ENCODE measurements at regions not wholly inside any gene's neighbourhood (a gene's known extent, or its start where the extent isn't known, plus 50 kb on each side); places are given as distances from the start of the nearest gene placed in this dataset.
A peak's percentile ranks its signal among the peaks of the same experiment; 100 is the strongest.

GRCh38 chr20:11753155-11753554, 164.5 kb upstream of the BTBD3 start:
- peak; percentile 39 for ATAC-seq
- H3K4me3 ChIP-seq: no peak overlapping the region
- peaks cover 14% of the 10 kb centered on the region for H3K4me1 ChIP-seq (ENCODE audit: low read depth)
- no peak for TF ChIP-seq CTCF (IDR thresholded peaks at IDR 0.05)
- DNase-seq: no peak
- no peaks in the 10 kb centered on the region for H3K9me3 ChIP-seq
- intact Hi-C loops (cut with DNase I, micrococcal nuclease): no loop called here
- H3K36me3 ChIP-seq (ENCODE audit: low read depth): no peaks in the 10 kb centered on the region

GRCh38 chr20:11754451-11754850, 163.2 kb upstream of the BTBD3 start:
- no peak overlapping the region for H3K4me3 ChIP-seq
- intact Hi-C loops (cut with DNase I, micrococcal nuclease): no loop called here
- DNase-seq (no peak), ATAC-seq (no peak)
- no peaks in the 10 kb centered on the region for H3K36me3 ChIP-seq (ENCODE audit: low read depth)
- no peak for TF ChIP-seq CTCF (IDR thresholded peaks at IDR 0.05)
- H3K9me3 ChIP-seq: no peaks in the 10 kb centered on the region
- peaks cover 14% of the 10 kb centered on the region for H3K4me1 ChIP-seq (ENCODE audit: low read depth)

DNA sequence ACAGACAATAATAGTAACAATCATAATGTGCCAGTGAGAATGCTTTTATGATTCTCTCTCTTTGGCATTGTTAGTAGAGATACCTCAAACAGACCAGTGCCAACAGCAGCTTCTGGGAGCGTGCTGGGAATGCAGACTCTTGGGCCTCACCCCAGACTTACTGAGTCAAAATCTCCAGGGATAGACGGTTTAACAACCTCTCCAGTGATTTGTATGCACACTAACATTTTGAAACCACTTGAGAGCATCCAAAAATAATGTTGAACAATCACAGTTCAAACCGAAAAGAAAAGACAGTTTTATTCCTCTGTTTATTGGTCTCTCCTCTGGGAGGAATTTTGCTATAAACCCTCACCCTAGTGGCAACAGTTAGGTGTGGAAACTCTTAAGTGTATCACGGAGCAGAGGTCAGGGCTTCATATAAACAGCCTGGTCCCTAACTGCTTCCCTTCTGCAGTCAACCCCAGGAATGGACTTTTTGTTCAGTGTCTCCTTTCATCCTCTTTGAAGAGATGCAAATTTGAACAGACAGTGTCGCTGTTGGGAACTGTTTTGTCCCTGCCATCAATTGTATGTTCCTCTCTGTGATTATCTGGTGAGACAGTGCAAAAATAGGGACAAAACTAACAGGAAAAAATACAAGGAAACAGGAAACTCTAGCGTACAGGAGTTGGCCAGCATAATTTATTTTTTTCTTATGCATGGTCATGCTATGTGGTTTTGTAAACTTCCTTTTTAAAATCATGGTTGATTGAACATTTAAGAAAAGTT, 162.4 kb upstream of the BTBD3 start:
- TF ChIP-seq CTCF (IDR thresholded peaks at IDR 0.05): no peak
- intact Hi-C loops (cut with DNase I, micrococcal nuclease): no loop called here
- ATAC-seq: peak; percentile 59
- Histone ChIP-seq H3K4me1 (ENCODE audit: low read depth) (peaks cover 14% of the 10 kb centered on the region), H3K4me3 (no peak overlapping the region), H3K36me3 (ENCODE audit: low read depth) (no peaks in the 10 kb centered on the region), H3K9me3 (no peaks in the 10 kb centered on the region)
- DNase-seq: no peak

DNA sequence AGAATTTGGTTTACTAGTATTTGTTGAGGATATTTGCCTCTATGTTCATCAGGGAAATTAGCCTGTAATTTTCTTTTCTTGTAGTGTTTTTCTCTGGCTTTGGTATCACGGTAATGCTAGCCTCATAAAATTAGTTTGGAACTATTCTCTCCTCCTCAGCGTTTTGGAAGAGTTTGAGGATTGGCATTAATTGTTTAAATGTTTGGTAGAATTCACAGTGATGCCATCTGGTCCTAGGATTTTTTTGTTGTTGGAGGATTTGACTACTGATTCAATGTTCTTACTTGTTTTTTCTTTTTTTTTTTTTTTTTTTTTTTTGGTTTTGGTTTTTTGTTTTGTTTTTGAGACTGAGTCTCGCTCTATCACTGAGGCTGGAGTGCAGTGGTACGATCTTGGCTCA, 156.2 kb upstream of the BTBD3 start:
- H3K4me1 ChIP-seq (ENCODE audit: low read depth): no peaks in the 10 kb centered on the region
- TF ChIP-seq CTCF (IDR thresholded peaks at IDR 0.05): no peak
- intact Hi-C loops (cut with DNase I, micrococcal nuclease): no loop called here
- H3K9me3 ChIP-seq: no peaks in the 10 kb centered on the region
- no peaks in the 10 kb centered on the region for H3K36me3 ChIP-seq (ENCODE audit: low read depth)
- ATAC-seq (no peak), DNase-seq (no peak)
- no peak overlapping the region for H3K4me3 ChIP-seq

DNA sequence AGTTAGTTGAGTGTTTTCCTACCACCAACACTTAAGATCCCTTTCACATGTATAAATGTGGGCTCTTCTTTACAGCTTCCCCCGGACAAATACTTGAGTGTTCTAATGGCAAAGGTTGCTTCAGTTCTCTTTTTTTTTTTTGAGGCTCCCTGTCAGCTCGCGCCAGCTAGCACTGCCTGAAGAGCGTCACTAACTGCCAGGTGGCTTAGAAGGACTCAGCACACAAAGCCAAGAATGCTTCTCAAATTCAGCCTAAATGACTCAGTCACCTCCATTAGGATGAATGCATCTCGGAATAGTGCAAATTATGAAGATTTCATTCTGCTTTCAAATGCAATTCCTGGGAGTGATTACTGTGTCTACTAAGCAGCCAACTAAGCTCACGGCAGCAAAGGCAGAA, 150.7 kb upstream of the BTBD3 start:
- Histone ChIP-seq H3K4me3 (no peak overlapping the region), H3K9me3 (no peaks in the 10 kb centered on the region), H3K36me3 (ENCODE audit: low read depth) (no peaks in the 10 kb centered on the region), H3K4me1 (ENCODE audit: low read depth) (no peaks in the 10 kb centered on the region)
- TF ChIP-seq CTCF (IDR thresholded peaks at IDR 0.05): no peak
- intact Hi-C loops (cut with DNase I, micrococcal nuclease): no loop called here
- DNase-seq (no peak), ATAC-seq (no peak)

- ATAC-seq (no peak), DNase-seq (no peak)
- H3K4me1 ChIP-seq (ENCODE audit: low read depth): no peaks in the 10 kb centered on the region
- no peaks in the 10 kb centered on the region for H3K36me3 ChIP-seq (ENCODE audit: low read depth)
- no peaks in the 10 kb centered on the region for H3K9me3 ChIP-seq
- no peak for TF ChIP-seq CTCF (IDR thresholded peaks at IDR 0.05)
- H3K4me3 ChIP-seq: no peak overlapping the region
- intact Hi-C loops (cut with DNase I, micrococcal nuclease): no loop called here
These were observed 147.9 kb upstream of the BTBD3 start for GRCh38 chr20:11769825-11770224.

All from mucosa of descending colon (tissue), 3 donors.